ENCODE measurements at regions not wholly inside any gene's neighbourhood (a gene's known extent, or its start where the extent isn't known, plus 50 kb on each side); places are given as distances from the start of the nearest gene placed in this dataset.

GRCh38 chr1:184226100-184226487 lies 160.7 kb upstream of the C1orf21 start:
- Histone ChIP-seq H3K36me3 (no peaks in the 10 kb centered on the region), H3K27ac (no peak overlapping the region), H3K4me3 (no peak overlapping the region), H3K4me1 (peaks cover 0 to 10% (median 1%) of the 10 kb centered on the region in 12 donors), H3K9me3 (peaks cover 0 to 6% (median 0%) of the 10 kb centered on the region in 12 donors), H3K27me3 (no peaks in the 10 kb centered on the region)
- 95 to 97% (median 97%) methylated on average over 14 to 15 of the region's 15 CpGs for WGBS, 4 donors
- DNase-seq (no peak), ATAC-seq (no peak)
- intact Hi-C loops (cut with DNase I) = loop anchor here in 1 of 10 donors (10.0 kb wide), 1 partner anchor 469 kb away; no protein-coding TSS in a partner anchor
- no peak for TF ChIP-seq POLR2A (IDR thresholded peaks at IDR 0.05)
- no peak for TF ChIP-seq CTCF (IDR thresholded peaks at IDR 0.05)

GRCh38 chr1:184228558-184228957 lies 158.3 kb upstream of the C1orf21 start:
- Histone ChIP-seq H3K36me3 (no peaks in the 10 kb centered on the region), H3K4me1 (no peaks in the 10 kb centered on the region), H3K9me3 (peaks cover 0 to 6% (median 0%) of the 10 kb centered on the region in 12 donors), H3K27me3 (no peaks in the 10 kb centered on the region), H3K4me3 (no peak overlapping the region), H3K27ac (no peak overlapping the region)
- no peak for DNase-seq
- no peak for ATAC-seq
- WGBS, 4 donors = 94 to 97% (median 95%) methylated on average over 2 of the region's 2 CpGs
- no peak for TF ChIP-seq POLR2A (IDR thresholded peaks at IDR 0.05)
- no peak for TF ChIP-seq CTCF (IDR thresholded peaks at IDR 0.05)
- intact Hi-C loops (cut with DNase I) = loop anchor here in 1 of 10 donors (10.0 kb wide), 1 partner anchor 466 kb away; no protein-coding TSS in a partner anchor

GRCh38 chr1:184237588-184237987 lies 149.2 kb upstream of the C1orf21 start:
- DNase-seq = no peak
- intact Hi-C loops (cut with DNase I) = no loop called here
- Histone ChIP-seq H3K27ac (peak overlapping the region in 3 of 12 donors; percentile 39 to 50 (median 48)), H3K4me3 (no peak overlapping the region), H3K36me3 (no peaks in the 10 kb centered on the region), H3K27me3 (no peaks in the 10 kb centered on the region), H3K4me1 (peaks cover 0 to 17% (median 2%) of the 10 kb centered on the region in 12 donors), H3K9me3 (peaks cover 0 to 7% (median 0%) of the 10 kb centered on the region in 12 donors)
- WGBS, 4 donors = 38 to 52% (median 46%) methylated on average over 4 of the region's 4 CpGs
- TF ChIP-seq CTCF (IDR thresholded peaks at IDR 0.05) = no peak
- TF ChIP-seq POLR2A (IDR thresholded peaks at IDR 0.05) = no peak
- ATAC-seq = peak; percentile 71 to 91 (median 80)

GRCh38 chr1:184241446-184241845 lies 145.4 kb upstream of the C1orf21 start:
- intact Hi-C loops (cut with DNase I) = loop anchor here (2.0 to 10.0 kb wide), 6 partner anchors 143 to 423 kb away; partner anchors contain the start of gene C1orf21 (in 2 of the 10)
- H3K9me3 ChIP-seq = no peaks in the 10 kb centered on the region
- peaks cover 0 to 23% (median 4%) of the 10 kb centered on the region in 12 donors for H3K4me1 ChIP-seq
- DNase-seq (no peak), ATAC-seq (no peak)
- TF ChIP-seq POLR2A (IDR thresholded peaks at IDR 0.05) (no peak), CTCF (IDR thresholded peaks at IDR 0.05) (no peak)
- H3K27me3 ChIP-seq = no peaks in the 10 kb centered on the region
- WGBS, 4 donors = 83 to 92% (median 87%) methylated on average over 2 of the region's 2 CpGs
- no peaks in the 10 kb centered on the region for H3K36me3 ChIP-seq
- no peak overlapping the region for H3K27ac ChIP-seq
- H3K4me3 ChIP-seq = no peak overlapping the region

Data from heart left ventricle (tissue), 16 donors.